C4-2B (cell line): ENCODE measurements at regions not wholly inside any gene's neighbourhood (a gene's known extent, or its start where the extent isn't known, plus 50 kb on each side); places are given as distances from the start of the nearest gene placed in this dataset.

Experiments
- CTCF ChIP-seq: fragments of 450-650 bp; conservative IDR thresholded peaks from 2 replicates; pipeline ENCODE4 v1.5.1; 2017; ENCODE audit warnings: mild to moderate bottlenecking
- ZFX ChIP-seq: fragments of 450-650 bp; IDR thresholded peaks from 2 replicates; pipeline ENCODE4 v1.6.1; 2017

GRCh38 chr5:2908086-2908485, 156.6 kb upstream of the IRX2 start:
- TF ChIP-seq CTCF (no peak), ZFX (no peak)
